GM10248 (cell line): ENCODE measurements at regions not wholly inside any gene's neighbourhood (a gene's known extent, or its start where the extent isn't known, plus 50 kb on each side); places are given as distances from the start of the nearest gene placed in this dataset.
"Not testable (repeated sequence)": the region's sequence is repeated elsewhere in the genome, so short reads cannot be mapped to it uniquely, and the experiment has no call there.

ENCODE experiments used
- CTCF ChIA-PET: fragments of 300-600 bp; sonication (Branson Sonifier 250); formaldehyde crosslinking; extraction: SDS; loops from one replicate; lab custom pipeline; 2021; ENCODE audit warnings: antibody characterized with exemption; lab: Yijun Ruan, JAX
- POLR2A ChIA-PET: fragments of 350-650 bp; sonication (Branson Sonifier 250); formaldehyde crosslinking; extraction: SDS; loops from one replicate; lab custom pipeline; 2020; ENCODE audit warnings: antibody characterized with exemption; lab: Yijun Ruan, JAX
- DNase-seq: peaks from one replicate; pipeline ENCODE4 v3.0.0; 2012; ENCODE audit errors: extremely low spot score
- TF ChIP-seq, protein P1 (sequence below): IDR thresholded peaks from 2 replicates; pipeline ENCODE4 v1.5.1; 2012; ENCODE audit warnings: mild to moderate bottlenecking, low read depth; ENCODE audit errors: extremely low read depth, missing control alignments, control extremely low read depth

DNA sequence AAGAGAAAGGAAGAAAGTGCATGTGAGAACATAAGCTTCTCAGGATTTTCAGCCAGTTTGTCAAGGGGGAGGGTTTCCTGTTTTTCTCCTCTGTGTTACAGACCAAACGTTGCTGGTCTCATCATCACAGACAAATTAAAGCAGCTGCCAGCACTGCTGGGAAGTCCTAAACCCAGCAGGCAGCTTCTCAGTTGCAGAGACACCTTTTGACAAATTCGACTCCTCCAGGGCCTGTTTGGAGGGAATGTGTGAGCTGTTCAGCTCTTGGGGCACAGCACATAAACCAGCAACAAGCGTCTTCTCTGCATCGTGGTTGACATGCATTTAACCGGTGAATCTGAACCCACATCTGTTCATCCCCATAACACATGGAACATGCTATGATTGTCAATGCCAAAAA lies 454.6 kb upstream of the RUNX1 start:
- ChIA-PET CTCF (interaction anchor here (0.8 kb wide), 1 partner anchor 17 kb away, joined by 3 read pairs; no protein-coding TSS in a partner anchor), POLR2A (no interaction called here)
- TF ChIP-seq, protein P1, sequence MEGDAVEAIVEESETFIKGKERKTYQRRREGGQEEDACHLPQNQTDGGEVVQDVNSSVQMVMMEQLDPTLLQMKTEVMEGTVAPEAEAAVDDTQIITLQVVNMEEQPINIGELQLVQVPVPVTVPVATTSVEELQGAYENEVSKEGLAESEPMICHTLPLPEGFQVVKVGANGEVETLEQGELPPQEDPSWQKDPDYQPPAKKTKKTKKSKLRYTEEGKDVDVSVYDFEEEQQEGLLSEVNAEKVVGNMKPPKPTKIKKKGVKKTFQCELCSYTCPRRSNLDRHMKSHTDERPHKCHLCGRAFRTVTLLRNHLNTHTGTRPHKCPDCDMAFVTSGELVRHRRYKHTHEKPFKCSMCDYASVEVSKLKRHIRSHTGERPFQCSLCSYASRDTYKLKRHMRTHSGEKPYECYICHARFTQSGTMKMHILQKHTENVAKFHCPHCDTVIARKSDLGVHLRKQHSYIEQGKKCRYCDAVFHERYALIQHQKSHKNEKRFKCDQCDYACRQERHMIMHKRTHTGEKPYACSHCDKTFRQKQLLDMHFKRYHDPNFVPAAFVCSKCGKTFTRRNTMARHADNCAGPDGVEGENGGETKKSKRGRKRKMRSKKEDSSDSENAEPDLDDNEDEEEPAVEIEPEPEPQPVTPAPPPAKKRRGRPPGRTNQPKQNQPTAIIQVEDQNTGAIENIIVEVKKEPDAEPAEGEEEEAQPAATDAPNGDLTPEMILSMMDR, result no peak
- no peak for DNase-seq

DNA sequence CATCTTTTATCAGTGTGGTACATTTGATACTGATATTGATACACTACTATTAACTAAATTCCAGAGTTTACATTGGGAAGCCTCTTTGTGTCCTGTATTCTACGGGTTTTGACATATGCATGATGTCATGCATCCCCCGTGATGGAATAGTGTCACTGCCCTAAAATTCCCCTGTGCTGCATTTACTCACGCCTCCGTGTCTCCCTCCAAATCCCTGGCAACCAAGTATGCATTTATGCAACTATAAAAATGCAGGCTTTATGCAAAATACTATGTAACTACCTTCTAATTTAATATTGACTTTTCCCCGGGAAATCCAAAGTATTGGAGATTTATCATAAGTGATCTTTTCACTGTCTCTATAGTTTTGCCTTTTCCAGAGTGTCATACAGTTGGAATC lies 453.7 kb upstream of the RUNX1 start:
- CTCF ChIA-PET, result no interaction called here
- TF ChIP-seq, protein P1, result no peak
- POLR2A ChIA-PET, result no interaction called here
- no peak for DNase-seq

DNA sequence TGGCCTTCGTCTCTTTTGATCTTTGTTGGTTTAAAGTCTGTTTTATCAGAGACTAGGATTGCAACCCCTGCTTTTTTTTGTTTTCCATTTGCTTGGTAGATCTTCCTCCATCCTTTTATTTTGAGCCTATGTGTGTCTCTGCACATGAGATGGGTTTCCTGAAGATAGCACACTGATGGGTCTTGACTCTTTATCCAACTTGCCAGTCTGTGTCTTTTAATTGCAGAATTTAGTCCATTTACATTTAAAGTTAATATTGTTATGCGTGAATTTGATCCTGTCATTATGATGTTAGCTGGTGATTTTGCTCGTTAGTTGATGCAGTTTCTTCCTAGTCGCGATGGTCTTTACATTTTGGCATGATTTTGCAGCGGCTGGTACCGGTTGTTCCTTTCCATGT lies 448.4 kb upstream of the RUNX1 start:
- POLR2A ChIA-PET, result not testable (repeated sequence)

DNA sequence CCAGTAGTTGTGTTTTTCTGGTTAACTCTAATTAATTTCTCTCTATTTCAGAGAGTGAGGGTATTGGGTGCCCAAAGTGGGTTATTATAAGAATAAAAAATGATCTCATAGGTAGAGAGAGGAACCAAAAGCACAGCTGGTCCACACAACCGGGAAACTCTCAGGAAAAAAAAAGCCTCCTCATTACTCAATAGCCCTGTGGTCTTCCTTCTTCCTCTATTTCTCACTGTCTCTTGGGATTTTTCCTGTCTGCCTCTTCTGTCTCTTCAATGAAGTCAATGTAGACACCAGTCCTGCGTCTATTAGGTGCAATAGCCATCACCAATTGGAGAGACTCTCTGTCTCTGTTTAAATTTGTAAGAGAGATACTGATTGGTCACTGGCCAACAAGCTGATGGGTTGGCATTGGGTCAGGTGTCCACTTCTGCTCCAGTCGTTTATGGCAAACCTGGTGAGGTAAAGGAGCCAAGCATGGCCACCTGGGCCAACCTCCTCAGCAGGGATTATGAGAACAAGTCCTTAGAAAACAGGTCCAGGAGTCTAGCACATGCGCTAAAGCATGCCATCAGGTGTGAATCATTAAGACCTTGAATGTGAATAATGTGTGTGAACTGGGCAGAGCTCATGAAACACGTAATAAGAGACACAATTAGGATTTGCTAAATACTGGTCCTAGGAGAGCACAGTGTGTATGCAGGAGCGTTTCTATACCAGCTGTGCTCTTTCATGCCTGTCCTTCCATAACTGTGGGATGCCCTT lies 443.0 kb upstream of the RUNX1 start:
- no peak for DNase-seq
- ChIA-PET CTCF (interaction anchor here (2.1 kb wide), 1 partner anchor 9 kb away, joined by 8 read pairs; no protein-coding TSS in a partner anchor), POLR2A (no interaction called here)
- TF ChIP-seq, protein P1, result no peak

More for the DNA sequence above, 448.4 kb upstream of the RUNX1 start:
- DNase-seq, CTCF ChIA-PET: not testable (repeated sequence)

DNA sequence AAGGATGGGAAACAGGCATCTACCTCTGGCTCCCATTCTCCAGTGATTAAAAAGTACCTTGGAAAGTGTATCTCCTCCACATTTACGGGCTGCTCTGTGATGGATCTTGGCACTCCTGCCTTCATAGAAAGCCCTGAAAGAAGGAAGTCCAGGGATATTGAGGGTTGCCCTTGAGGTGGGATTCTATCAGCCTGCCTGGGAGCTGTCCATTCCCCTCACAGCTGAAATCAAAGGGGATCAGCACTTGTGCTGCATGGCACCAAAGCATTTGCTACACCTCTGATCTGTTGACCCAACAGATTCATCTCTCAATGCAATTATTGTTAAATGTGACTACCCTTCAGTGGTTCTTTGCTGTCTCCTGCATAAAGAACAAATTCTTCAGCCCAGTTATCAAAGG lies 442.0 kb upstream of the RUNX1 start:
- TF ChIP-seq, protein P1, result no peak
- CTCF ChIA-PET, result interaction anchor here (2.1 kb wide), 1 partner anchor 9 kb away, joined by 8 read pairs; no protein-coding TSS in a partner anchor
- DNase-seq, result no peak
- POLR2A ChIA-PET, result no interaction called here

DNA sequence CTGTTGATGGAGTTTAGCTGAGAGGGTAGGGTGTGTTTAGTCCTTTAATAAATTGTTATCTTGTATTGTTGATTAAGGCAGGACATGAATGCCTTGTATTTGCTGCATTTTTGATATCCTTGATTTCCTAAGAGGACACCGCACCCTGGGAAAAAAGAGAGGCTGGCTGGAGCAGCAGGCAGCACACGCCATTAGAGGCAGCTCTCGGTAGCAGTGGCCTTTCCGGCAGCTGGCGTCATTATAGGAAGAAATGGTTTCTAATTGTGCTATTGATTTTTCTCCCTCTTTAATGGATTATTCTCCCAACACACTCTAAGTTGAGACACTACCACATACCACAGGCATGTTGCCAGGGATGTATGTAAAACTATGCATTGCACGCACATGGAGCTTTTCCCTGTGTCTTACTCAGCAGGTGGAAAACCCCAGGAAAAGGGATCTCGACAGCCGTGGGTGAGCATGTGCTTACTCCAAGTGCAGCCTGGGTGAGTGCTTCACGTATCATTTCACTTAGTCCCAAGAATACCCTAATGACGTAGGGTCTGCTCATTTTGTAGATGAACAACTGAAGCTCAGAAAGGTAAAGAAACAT lies 440.4 kb upstream of the RUNX1 start:
- ChIA-PET CTCF (interaction anchor here (1.6 kb wide), 1 partner anchor 14 kb away, joined by 3 read pairs; no protein-coding TSS in a partner anchor), POLR2A (no interaction called here)
- DNase-seq, result no peak
- TF ChIP-seq, protein P1, result no peak

DNA sequence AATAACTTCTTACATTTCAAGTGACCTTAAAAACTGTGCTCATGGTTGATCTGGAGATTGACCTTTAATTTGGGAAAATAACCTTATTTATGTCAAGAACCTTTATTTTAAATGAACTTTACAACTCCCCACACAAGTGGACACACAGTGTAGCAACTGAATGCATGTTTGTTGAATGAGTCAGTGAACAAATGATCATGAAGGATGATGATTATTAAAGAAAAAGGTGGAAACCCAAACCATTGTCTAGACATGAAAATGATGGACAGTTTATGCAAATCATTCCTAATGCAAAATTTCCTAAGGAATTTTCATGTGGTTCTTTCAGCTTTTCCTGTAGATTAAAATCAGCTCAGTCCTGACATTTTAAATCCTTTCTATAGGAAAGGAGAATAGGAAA lies 439.8 kb upstream of the RUNX1 start:
- DNase-seq, result no peak
- CTCF ChIA-PET, result interaction anchor here (1.6 kb wide), 1 partner anchor 13 kb away, joined by 3 read pairs; no protein-coding TSS in a partner anchor
- TF ChIP-seq, protein P1, result no peak
- POLR2A ChIA-PET, result no interaction called here
